Right ventricle myocardium inferior (tissue), 1 donor: ENCODE measurements at regions not wholly inside any gene's neighbourhood (a gene's known extent, or its start where the extent isn't known, plus 50 kb on each side); places are given as distances from the start of the nearest gene placed in this dataset.
"Not testable (repeated sequence)": the region's sequence is repeated elsewhere in the genome, so short reads cannot be mapped to it uniquely, and the experiment has no call there.

Experiments
- ATAC-seq: fragments of 200-7000 bp; cut with Tn5 transposase; one replicate; pipeline ENCODE4 v1.9.1; 2020; ENCODE audit warnings: mild to moderate bottlenecking, moderate library complexity
- DNase-seq: peaks from one replicate; pipeline ENCODE4 v3.0.0; 2021; ENCODE audit errors: missing footprints
- intact Hi-C: fragments of 100-400 bp; cut with DNase I; formaldehyde crosslinking; loops from one replicate; pipeline ENCODE4 v1.11.0; 2022
- donor health status: DM: no; HTN: yes; CAD: no; lungs with severe emphysema.

- intact Hi-C loops = no loop called here
- DNase-seq (no peak), ATAC-seq (no peak)
These were observed 228.4 kb downstream of the FAT3 start for GRCh38 chr11:92453055-92453454.

- ATAC-seq (no peak), DNase-seq (no peak)
- intact Hi-C loops = no loop called here
These were observed 230.7 kb downstream of the FAT3 start for GRCh38 chr11:92455210-92455790.

- DNase-seq (no peak), ATAC-seq (no peak)
- intact Hi-C loops = no loop called here
These were observed 232.6 kb downstream of the FAT3 start for GRCh38 chr11:92457250-92457649.

GRCh38 chr11:92458486-92458885 lies 233.9 kb downstream of the FAT3 start:
- DNase-seq (no peak), ATAC-seq (no peak)
- intact Hi-C loops = no loop called here

- intact Hi-C loops = no loop called here
- DNase-seq = no peak
- ATAC-seq = no peak
These were observed 235.6 kb downstream of the FAT3 start for GRCh38 chr11:92460213-92460612.

GRCh38 chr11:92461447-92461846 lies 236.8 kb downstream of the FAT3 start:
- DNase-seq (no peak), ATAC-seq (no peak)
- intact Hi-C loops = no loop called here

- intact Hi-C loops = no loop called here
- DNase-seq (no peak), ATAC-seq (no peak)
These were observed 238.2 kb downstream of the FAT3 start for GRCh38 chr11:92462821-92463220.

- DNase-seq (no peak), ATAC-seq (no peak)
- intact Hi-C loops = no loop called here
These were observed 240.2 kb downstream of the FAT3 start for GRCh38 chr11:92464822-92465221.

- intact Hi-C loops, DNase-seq, ATAC-seq: not testable (repeated sequence)
These were observed 240.8 kb downstream of the FAT3 start for GRCh38 chr11:92465410-92465809.

GRCh38 chr11:92473736-92474135 lies 249.1 kb downstream of the FAT3 start:
- intact Hi-C loops = no loop called here
- no peak for ATAC-seq
- DNase-seq = no peak

GRCh38 chr11:92475316-92475715 lies 250.7 kb downstream of the FAT3 start:
- no peak for ATAC-seq
- no peak for DNase-seq
- intact Hi-C loops = no loop called here

GRCh38 chr11:92475819-92476218 lies 251.2 kb downstream of the FAT3 start:
- ATAC-seq = no peak
- intact Hi-C loops = no loop called here
- no peak for DNase-seq

- DNase-seq (no peak), ATAC-seq (no peak)
- intact Hi-C loops = no loop called here
These were observed 253.1 kb downstream of the FAT3 start for GRCh38 chr11:92477686-92478085.

GRCh38 chr11:92480499-92480898 lies 255.9 kb downstream of the FAT3 start:
- no peak for DNase-seq
- ATAC-seq = no peak
- intact Hi-C loops = no loop called here

GRCh38 chr11:92482492-92483060 lies 258.0 kb downstream of the FAT3 start:
- DNase-seq (no peak), ATAC-seq (no peak)
- intact Hi-C loops = no loop called here

- intact Hi-C loops = no loop called here
These were observed 260.0 kb downstream of the FAT3 start for GRCh38 chr11:92484570-92484969.

GRCh38 chr11:92489826-92490399 lies 265.3 kb downstream of the FAT3 start:
- intact Hi-C loops = no loop called here
- DNase-seq (no peak), ATAC-seq (no peak)

More at GRCh38 chr11:92484570-92484969, 260.0 kb downstream of the FAT3 start:
- DNase-seq (no peak), ATAC-seq (no peak)

GRCh38 chr11:92492372-92492771 lies 267.8 kb downstream of the FAT3 start:
- ATAC-seq (no peak), DNase-seq (no peak)
- intact Hi-C loops = no loop called here

GRCh38 chr11:92495107-92495793 lies 270.6 kb downstream of the FAT3 start:
- intact Hi-C loops = no loop called here
- ATAC-seq (no peak), DNase-seq (no peak)

GRCh38 chr11:92500453-92500852 lies 275.8 kb downstream of the FAT3 start:
- DNase-seq (no peak), ATAC-seq (no peak)
- intact Hi-C loops = no loop called here
